SK-N-SH (cell line): ENCODE measurements at regions not wholly inside any gene's neighbourhood (a gene's known extent, or its start where the extent isn't known, plus 50 kb on each side); places are given as distances from the start of the nearest gene placed in this dataset.
"Not testable (repeated sequence)": the region's sequence is repeated elsewhere in the genome, so short reads cannot be mapped to it uniquely, and the experiment has no call there.

Source experiments
- CTCF ChIP-seq: fragments of 200-600 bp; sonication (generic); IDR thresholded peaks from 2 replicates; pipeline ENCODE4 v1.6.1; 2017; ENCODE audit warnings: antibody characterized with exemption, mild to moderate bottlenecking, moderate library complexity
- EP300 ChIP-seq, 2 experiments: IDR thresholded peaks; 2 replicates each; pipeline versions ENCODE4 v1.4.0 to v1.6.1; 2012; ENCODE audit warnings: borderline replicate concordance in 1 of 2, low read depth in 1 of 2, low read length in 1 of 2
- FOXJ3 ChIP-seq: sonication (generic); formaldehyde crosslinking; IDR thresholded peaks from 2 replicates; pipeline ENCODE4 v1.5.1; 2020; ENCODE audit warnings: mild to moderate bottlenecking, missing genetic modification reagents
- MXI1 ChIP-seq: IDR thresholded peaks from 2 replicates; pipeline ENCODE4 v1.6.1; 2012; ENCODE audit warnings: mild to moderate bottlenecking, low read depth, low read length, improper control_type of control experiment
- POLR2AphosphoS5 ChIP-seq: IDR thresholded peaks from 2 replicates; pipeline ENCODE4 v1.6.1; 2012; ENCODE audit warnings: low read depth, low read length
- RAD21 ChIP-seq: IDR thresholded peaks from 2 replicates; pipeline ENCODE4 v1.6.1; 2012; ENCODE audit warnings: mild to moderate bottlenecking, low read length
- SMC3 ChIP-seq: IDR thresholded peaks from 2 replicates; pipeline ENCODE4 v1.6.1; 2012; ENCODE audit warnings: low read depth, low read length, improper control_type of control experiment
- TAF1 ChIP-seq: IDR thresholded peaks from 2 replicates; pipeline ENCODE4 v1.6.1; 2012; ENCODE audit warnings: low read depth, mild to moderate bottlenecking, low read length, moderate library complexity, borderline replicate concordance
- TCF12 ChIP-seq: IDR thresholded peaks from 2 replicates; pipeline ENCODE4 v1.4.0; 2012
- USF1 ChIP-seq: IDR thresholded peaks from 2 replicates; pipeline ENCODE4 v1.4.0; 2012; ENCODE audit warnings: low read depth, borderline replicate concordance
- YY1 ChIP-seq: IDR thresholded peaks from 2 replicates; pipeline ENCODE4 v1.4.0; 2012; ENCODE audit warnings: low read depth, mild to moderate bottlenecking
- TF ChIP-seq, protein P1 (sequence below): IDR thresholded peaks from 2 replicates; pipeline ENCODE4 v1.6.1; 2012; ENCODE audit warnings: mild to moderate bottlenecking, low read depth, low read length, moderate library complexity

- not testable (repeated sequence) for TF ChIP-seq USF1; CTCF; TCF12; YY1; POLR2AphosphoS5; TAF1; RAD21; EP300 (IDR thresholded peaks at IDR 0.05; ENCODE audit: borderline replicate concordance in 1 of 2, low read depth in 1 of 2, low read length in 1 of 2); SMC3; FOXJ3 (CRISPR knock-in tag); MXI1
- TF ChIP-seq, protein P1, sequence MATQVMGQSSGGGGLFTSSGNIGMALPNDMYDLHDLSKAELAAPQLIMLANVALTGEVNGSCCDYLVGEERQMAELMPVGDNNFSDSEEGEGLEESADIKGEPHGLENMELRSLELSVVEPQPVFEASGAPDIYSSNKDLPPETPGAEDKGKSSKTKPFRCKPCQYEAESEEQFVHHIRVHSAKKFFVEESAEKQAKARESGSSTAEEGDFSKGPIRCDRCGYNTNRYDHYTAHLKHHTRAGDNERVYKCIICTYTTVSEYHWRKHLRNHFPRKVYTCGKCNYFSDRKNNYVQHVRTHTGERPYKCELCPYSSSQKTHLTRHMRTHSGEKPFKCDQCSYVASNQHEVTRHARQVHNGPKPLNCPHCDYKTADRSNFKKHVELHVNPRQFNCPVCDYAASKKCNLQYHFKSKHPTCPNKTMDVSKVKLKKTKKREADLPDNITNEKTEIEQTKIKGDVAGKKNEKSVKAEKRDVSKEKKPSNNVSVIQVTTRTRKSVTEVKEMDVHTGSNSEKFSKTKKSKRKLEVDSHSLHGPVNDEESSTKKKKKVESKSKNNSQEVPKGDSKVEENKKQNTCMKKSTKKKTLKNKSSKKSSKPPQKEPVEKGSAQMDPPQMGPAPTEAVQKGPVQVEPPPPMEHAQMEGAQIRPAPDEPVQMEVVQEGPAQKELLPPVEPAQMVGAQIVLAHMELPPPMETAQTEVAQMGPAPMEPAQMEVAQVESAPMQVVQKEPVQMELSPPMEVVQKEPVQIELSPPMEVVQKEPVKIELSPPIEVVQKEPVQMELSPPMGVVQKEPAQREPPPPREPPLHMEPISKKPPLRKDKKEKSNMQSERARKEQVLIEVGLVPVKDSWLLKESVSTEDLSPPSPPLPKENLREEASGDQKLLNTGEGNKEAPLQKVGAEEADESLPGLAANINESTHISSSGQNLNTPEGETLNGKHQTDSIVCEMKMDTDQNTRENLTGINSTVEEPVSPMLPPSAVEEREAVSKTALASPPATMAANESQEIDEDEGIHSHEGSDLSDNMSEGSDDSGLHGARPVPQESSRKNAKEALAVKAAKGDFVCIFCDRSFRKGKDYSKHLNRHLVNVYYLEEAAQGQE, result not testable (repeated sequence)
These were observed 113.1 kb downstream of the LAT start for GRCh38 chr16:29097965-29098364.
